ENCODE measurements at regions not wholly inside any gene's neighbourhood (a gene's known extent, or its start where the extent isn't known, plus 50 kb on each side); places are given as distances from the start of the nearest gene placed in this dataset.

DNA sequence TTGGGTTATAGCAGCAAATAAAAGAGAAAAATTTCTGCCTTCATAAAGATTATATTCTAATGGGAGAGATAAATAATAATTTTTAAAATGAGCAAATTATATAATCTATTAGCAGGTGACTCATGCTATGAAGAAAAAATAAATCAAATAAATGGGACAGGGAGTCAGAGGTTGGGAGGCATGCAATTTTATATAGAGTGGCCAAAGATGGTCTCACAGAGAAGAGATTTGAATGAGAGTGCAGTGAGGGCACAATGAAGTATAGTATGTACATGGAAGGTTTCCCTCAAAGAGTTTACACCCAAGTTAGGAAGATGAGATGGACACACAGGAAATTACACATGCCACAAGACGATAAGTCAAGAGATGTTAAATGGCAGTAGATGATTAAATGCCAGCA, 369.4 kb downstream of the TXNL1 start:
- no peaks in the 10 kb centered on the region for H3K79me2 ChIP-seq (ENCODE audit: control insufficient read depth, insufficient read depth, low read length)
- no peak overlapping the region for H2AFZ ChIP-seq (ENCODE audit: control insufficient read depth, low read depth, low read length)
- SMC1A ChIA-PET (ENCODE audit: uncharacterized antibody, unreplicated experiment), result interaction anchor here (0.7 kb wide), 1 partner anchor 9 kb away, joined by 3 read pairs; no protein-coding TSS in a partner anchor
- H3K27me3 ChIP-seq (replicated peaks in 1 of 2; ENCODE audit: control insufficient read depth in 2 of 2, insufficient read depth in 2 of 2, low read length in 1 of 2), result no peaks in the 10 kb centered on the region
- TF ChIP-seq, protein P1, sequence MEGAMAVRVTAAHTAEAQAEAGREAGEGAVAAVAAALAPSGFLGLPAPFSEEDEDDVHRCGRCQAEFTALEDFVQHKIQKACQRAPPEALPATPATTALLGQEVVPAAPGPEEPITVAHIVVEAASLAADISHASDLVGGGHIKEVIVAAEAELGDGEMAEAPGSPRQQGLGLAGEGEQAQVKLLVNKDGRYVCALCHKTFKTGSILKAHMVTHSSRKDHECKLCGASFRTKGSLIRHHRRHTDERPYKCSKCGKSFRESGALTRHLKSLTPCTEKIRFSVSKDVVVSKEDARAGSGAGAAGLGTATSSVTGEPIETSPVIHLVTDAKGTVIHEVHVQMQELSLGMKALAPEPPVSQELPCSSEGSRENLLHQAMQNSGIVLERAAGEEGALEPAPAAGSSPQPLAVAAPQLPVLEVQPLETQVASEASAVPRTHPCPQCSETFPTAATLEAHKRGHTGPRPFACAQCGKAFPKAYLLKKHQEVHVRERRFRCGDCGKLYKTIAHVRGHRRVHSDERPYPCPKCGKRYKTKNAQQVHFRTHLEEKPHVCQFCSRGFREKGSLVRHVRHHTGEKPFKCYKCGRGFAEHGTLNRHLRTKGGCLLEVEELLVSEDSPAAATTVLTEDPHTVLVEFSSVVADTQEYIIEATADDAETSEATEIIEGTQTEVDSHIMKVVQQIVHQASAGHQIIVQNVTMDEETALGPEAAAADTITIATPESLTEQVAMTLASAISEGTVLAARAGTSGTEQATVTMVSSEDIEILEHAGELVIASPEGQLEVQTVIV (IDR thresholded peaks at IDR 0.05; ENCODE audit: borderline replicate concordance, partially characterized antibody), result no peak
- TF ChIP-seq POU2F2 (IDR thresholded peaks at IDR 0.05; ENCODE audit: borderline replicate concordance, low read depth, low read length) (no peak), PML (IDR thresholded peaks at IDR 0.05; ENCODE audit: low read length) (no peak), RFX5 (IDR thresholded peaks at IDR 0.05; ENCODE audit: low read depth, low read length) (no peak), YBX1 (IDR thresholded peaks at IDR 0.05) (no peak), TCF7 (IDR thresholded peaks at IDR 0.05; ENCODE audit: borderline replicate concordance) (no peak), RELA (IDR thresholded peaks at IDR 0.05; ENCODE audit: borderline replicate concordance, partially characterized antibody) (no peak)
- TF ChIP-seq, protein P2, sequence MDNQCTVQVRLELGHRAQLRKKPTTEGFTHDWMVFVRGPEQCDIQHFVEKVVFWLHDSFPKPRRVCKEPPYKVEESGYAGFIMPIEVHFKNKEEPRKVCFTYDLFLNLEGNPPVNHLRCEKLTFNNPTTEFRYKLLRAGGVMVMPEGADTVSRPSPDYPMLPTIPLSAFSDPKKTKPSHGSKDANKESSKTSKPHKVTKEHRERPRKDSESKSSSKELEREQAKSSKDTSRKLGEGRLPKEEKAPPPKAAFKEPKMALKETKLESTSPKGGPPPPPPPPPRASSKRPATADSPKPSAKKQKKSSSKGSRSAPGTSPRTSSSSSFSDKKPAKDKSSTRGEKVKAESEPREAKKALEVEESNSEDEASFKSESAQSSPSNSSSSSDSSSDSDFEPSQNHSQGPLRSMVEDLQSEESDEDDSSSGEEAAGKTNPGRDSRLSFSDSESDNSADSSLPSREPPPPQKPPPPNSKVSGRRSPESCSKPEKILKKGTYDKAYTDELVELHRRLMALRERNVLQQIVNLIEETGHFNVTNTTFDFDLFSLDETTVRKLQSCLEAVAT (IDR thresholded peaks at IDR 0.05), result no peak
- no TSS peak for BruUV-seq (replicated peaks)
- CTCF ChIA-PET, result no interaction called here
- H3K4me2 ChIP-seq (ENCODE audit: control insufficient read depth, insufficient read depth), result no peak overlapping the region
- DNase-seq (ENCODE audit: low read depth, low spot score) (no peak), FAIRE-seq (no peak), ATAC-seq (no peak)
- H3K4me3 ChIP-seq, result no peak overlapping the region
- in situ Hi-C loops (cut with MboI) (no loop called here), intact Hi-C loops (cut with micrococcal nuclease; ENCODE audit: unreplicated experiment) (no loop called here)
- no peaks in the 10 kb centered on the region for H3K36me3 ChIP-seq (ENCODE audit: control insufficient read depth in 2 of 2, insufficient read depth in 2 of 2, low read length in 1 of 2)
- POLR2A ChIA-PET, result no interaction called here
- RAD21 ChIA-PET (ENCODE audit: unreplicated experiment), result no interaction called here
- no peak overlapping the region for H3K9ac ChIP-seq (ENCODE audit: control insufficient read depth, insufficient read depth, low read length)
- H4K20me1 ChIP-seq (ENCODE audit: control insufficient read depth, insufficient read depth), result no peaks in the 10 kb centered on the region
- H3K27ac ChIP-seq (ENCODE audit: control insufficient read depth, insufficient read depth), result no peak overlapping the region
- H3K9me3 ChIP-seq (replicated peaks; ENCODE audit: control insufficient read depth, insufficient read depth, low read length), result no peaks in the 10 kb centered on the region; the same call in 2 of the 3 replicates
- WGBS (ENCODE audit: insufficient coverage, insufficient replicate concordance, low lambda C conversion rate, missing lambda C conversion rate), result 0% methylated on average over 1 of the region's 1 CpG
- H3K4me1 ChIP-seq (ENCODE audit: control insufficient read depth, insufficient read depth, low read length), result no peaks in the 10 kb centered on the region
